ENCODE measurements at regions not wholly inside any gene's neighbourhood (a gene's known extent, or its start where the extent isn't known, plus 50 kb on each side); places are given as distances from the start of the nearest gene placed in this dataset.
"Not testable (repeated sequence)": the region's sequence is repeated elsewhere in the genome, so short reads cannot be mapped to it uniquely, and the experiment has no call there.

GRCh38 chr4:108433832-108434231, 186.5 kb upstream of the RPL34 start:
- no peak for DNase-seq
- Histone ChIP-seq H3K9me3 (replicated peaks) (no peaks in the 10 kb centered on the region), H3K4me1 (peaks cover 5% of the 10 kb centered on the region), H3K36me3 (no peaks in the 10 kb centered on the region), H3K4me3 (no peak overlapping the region), H3K27me3 (ENCODE audit: low read depth) (no peaks in the 10 kb centered on the region), H3K27ac (replicated peaks) (peak overlapping the region; percentile 57)
- no peak for TF ChIP-seq CTCF (IDR thresholded peaks at IDR 0.05; ENCODE audit: borderline replicate concordance)
- intact Hi-C loops (cut with micrococcal nuclease): no loop called here

DNA sequence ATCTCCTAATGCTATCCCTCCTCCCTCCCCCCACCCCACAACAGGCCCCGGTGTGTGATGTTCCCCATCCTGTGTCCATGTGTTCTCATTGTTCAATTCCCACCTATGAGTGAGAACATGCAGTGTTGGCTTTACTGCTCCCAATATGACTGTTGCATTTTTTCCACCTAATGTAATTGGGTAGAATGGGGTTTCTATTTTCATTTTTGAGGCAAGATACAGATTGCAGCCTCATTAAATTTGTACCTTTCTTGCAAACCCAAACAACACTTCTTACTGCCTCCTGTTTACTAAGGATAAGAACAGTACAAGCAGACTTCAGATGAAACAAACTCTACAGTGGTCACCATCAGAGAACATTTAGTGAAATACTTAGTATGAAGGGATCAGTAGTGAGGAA, 187.0 kb upstream of the RPL34 start:
- DNase-seq; H3K9me3 ChIP-seq (replicated peaks); intact Hi-C loops (cut with micrococcal nuclease); H3K27me3 ChIP-seq (ENCODE audit: low read depth); H3K4me1 ChIP-seq; H3K4me3 ChIP-seq; H3K36me3 ChIP-seq: not testable (repeated sequence)
- H3K27ac ChIP-seq (replicated peaks): peak overlapping the region; percentile 57

DNA sequence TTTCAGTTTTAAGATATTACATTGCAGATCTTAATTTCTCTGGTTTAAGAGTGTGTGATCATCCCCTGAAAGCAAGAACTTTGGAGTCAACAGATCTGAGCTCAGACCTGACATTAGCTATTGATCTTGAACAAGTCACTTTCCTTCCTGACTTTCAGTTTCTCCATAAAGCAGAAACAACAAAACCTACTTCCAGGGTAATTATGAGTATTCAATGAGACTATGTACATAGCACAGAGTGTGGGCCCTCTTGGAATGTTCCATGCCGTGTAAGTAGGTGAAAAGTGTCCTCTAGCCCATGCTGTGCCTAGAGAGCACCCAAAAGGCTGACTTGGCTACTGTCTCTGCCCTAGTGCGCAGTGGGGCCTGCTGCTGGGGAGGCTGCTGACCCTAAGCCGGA, 188.0 kb upstream of the RPL34 start:
- no peak for TF ChIP-seq CTCF (IDR thresholded peaks at IDR 0.05; ENCODE audit: borderline replicate concordance)
- Histone ChIP-seq H3K36me3 (no peaks in the 10 kb centered on the region), H3K9me3 (replicated peaks) (no peaks in the 10 kb centered on the region), H3K4me1 (peaks cover 5% of the 10 kb centered on the region), H3K27me3 (ENCODE audit: low read depth) (no peaks in the 10 kb centered on the region), H3K27ac (replicated peaks) (no peak overlapping the region), H3K4me3 (no peak overlapping the region)
- DNase-seq: no peak
- intact Hi-C loops (cut with micrococcal nuclease): no loop called here

DNA sequence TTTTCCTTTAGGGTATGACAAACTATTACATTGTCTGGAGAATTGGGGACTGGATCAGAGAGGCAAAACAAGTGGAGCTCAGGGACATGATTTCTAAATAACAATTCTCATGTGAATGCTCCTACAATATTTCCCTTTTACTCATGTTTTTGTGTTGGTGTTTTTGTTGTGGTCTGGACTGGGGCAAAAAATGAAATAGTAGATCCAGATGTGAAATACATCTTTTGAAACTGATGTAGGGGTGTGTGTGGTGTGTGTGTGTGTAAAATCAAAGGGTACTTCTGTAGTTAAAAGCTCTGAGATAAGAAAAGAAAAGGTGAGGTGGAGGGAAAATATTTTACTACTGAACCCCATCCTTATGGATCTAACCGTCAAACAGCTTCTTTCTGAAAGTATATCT, 188.4 kb upstream of the RPL34 start:
- H3K27me3 ChIP-seq (ENCODE audit: low read depth): no peaks in the 10 kb centered on the region
- no peak overlapping the region for H3K4me3 ChIP-seq
- no peaks in the 10 kb centered on the region for H3K36me3 ChIP-seq
- no peak overlapping the region for H3K27ac ChIP-seq (replicated peaks)
- intact Hi-C loops (cut with micrococcal nuclease): no loop called here
- no peak for TF ChIP-seq CTCF (IDR thresholded peaks at IDR 0.05; ENCODE audit: borderline replicate concordance)
- DNase-seq: no peak
- H3K9me3 ChIP-seq (replicated peaks): no peaks in the 10 kb centered on the region
- peaks cover 5% of the 10 kb centered on the region for H3K4me1 ChIP-seq

DNA sequence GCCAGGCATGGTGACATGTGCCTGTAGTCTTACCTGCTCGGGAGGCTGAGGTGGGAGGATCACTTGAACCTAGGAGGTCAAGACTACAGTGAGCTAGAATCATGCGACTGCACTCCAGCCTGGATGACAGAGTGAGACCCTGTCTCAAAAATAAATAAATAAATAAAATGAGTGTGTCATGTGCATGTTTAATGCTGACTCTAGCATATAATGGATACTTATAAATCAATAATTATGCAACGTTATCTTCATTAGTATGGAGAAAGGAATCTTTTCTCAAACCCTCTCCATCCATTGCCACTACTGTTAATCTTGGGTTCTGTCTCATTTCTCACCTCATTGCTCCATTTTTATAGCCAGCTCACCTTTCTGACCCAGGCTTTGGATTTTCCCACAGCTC, 189.5 kb upstream of the RPL34 start:
- no peak for DNase-seq
- intact Hi-C loops (cut with micrococcal nuclease): no loop called here
- Histone ChIP-seq H3K9me3 (replicated peaks) (no peaks in the 10 kb centered on the region), H3K4me1 (peaks cover 5% of the 10 kb centered on the region), H3K4me3 (no peak overlapping the region), H3K27me3 (ENCODE audit: low read depth) (no peaks in the 10 kb centered on the region), H3K27ac (replicated peaks) (no peak overlapping the region), H3K36me3 (no peaks in the 10 kb centered on the region)
- no peak for TF ChIP-seq CTCF (IDR thresholded peaks at IDR 0.05; ENCODE audit: borderline replicate concordance)

GRCh38 chr4:108429662-108430061, 190.7 kb upstream of the RPL34 start:
- no peaks in the 10 kb centered on the region for H3K27me3 ChIP-seq (ENCODE audit: low read depth)
- no peak for TF ChIP-seq CTCF (IDR thresholded peaks at IDR 0.05; ENCODE audit: borderline replicate concordance)
- no peak overlapping the region for H3K4me3 ChIP-seq
- peaks cover 5% of the 10 kb centered on the region for H3K4me1 ChIP-seq
- H3K9me3 ChIP-seq (replicated peaks): no peaks in the 10 kb centered on the region
- intact Hi-C loops (cut with micrococcal nuclease): no loop called here
- DNase-seq: no peak
- no peak overlapping the region for H3K27ac ChIP-seq (replicated peaks)
- H3K36me3 ChIP-seq: no peaks in the 10 kb centered on the region

Data from left ventricle myocardium inferior (tissue), 1 donor.